GM18505 (cell line): ENCODE measurements at regions not wholly inside any gene's neighbourhood (a gene's known extent, or its start where the extent isn't known, plus 50 kb on each side); places are given as distances from the start of the nearest gene placed in this dataset.

Source experiments
- ATAC-seq: cut with Tn5 transposase; IDR thresholded peaks from one replicate; pipeline ENCODE4 v1.9.1; 2021; ENCODE audit not compliant: unreplicated experiment
- POLR2A ChIP-seq: IDR thresholded peaks from 4 replicates; pipeline ENCODE4 v1.6.1; 2011; ENCODE audit warnings: borderline replicate concordance; ENCODE audit not compliant: insufficient read depth, insufficient read length; ENCODE audit errors: extremely low read depth

- no peak for ATAC-seq
- TF ChIP-seq POLR2A: no peak
Measured at GRCh38 chr9:91134608-91135007, 227.1 kb downstream of the AUH start.

DNA sequence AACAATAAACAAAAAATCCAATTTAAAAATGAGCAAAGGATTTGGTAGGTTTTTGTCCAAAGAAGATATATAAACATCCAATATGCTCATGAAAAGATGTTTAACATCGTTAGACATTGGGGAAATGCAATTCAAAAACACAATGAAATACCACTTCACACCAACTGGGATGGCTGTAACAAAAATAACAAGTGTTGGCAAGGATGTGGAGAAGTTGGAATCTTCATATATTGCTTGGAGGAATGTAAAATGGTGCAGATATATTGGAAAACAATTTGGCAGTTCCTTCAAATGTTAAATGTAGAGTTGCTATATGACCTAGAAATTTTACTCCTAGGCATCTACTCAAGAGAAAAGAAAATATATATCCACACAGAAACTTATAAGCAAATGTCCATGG, 224.3 kb downstream of the AUH start:
- no peak for TF ChIP-seq POLR2A
- no peak for ATAC-seq

- no peak for ATAC-seq
- no peak for TF ChIP-seq POLR2A
Measured at GRCh38 chr9:91138760-91139159, 223.0 kb downstream of the AUH start.

DNA sequence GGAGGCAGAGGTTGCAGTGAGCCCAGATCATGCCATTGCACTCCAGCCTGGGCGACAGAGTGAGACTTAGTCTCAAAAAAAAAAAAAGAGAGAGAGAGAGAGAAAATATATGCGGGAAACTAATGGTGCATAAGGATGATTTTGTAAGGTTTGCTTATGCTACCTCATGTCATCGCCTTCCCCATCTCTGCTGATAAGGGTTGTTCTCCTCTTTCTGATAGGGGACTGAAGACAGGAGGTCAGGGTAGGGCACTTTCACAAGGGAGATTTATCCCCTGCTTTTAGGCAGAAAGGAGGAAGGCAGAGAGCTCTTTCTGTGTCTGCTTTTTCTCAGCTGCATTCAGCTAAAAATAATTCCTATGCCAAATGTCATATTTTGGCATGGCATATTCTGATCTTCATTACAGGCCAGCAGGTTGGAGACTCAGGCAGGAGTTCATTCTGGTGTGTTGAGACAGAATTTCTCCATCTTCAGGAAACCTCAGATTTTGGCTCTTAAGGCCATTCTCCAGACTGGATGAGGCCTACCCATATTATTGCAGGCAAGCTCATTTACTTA, 220.2 kb downstream of the AUH start:
- no peak for ATAC-seq
- TF ChIP-seq POLR2A: no peak

DNA sequence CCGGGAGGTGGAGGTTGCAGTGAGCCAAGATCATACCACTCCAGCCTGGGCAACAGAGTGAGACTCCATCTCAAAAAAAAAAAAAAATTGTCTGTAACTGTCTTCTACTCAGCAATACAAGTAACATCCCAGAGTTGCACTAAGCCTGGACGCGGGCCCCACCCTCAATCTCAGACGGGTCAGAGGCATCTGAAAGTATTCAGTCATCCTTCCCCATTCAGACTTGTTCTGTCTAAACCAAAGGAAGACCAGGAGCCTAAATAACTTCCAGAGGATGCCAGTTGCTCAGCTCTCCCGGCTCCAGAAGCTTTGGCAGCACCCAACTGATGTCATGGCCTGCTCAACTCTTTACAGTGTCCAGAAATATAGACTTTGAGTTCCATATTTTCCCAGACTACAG, 218.6 kb downstream of the AUH start:
- TF ChIP-seq POLR2A: no peak
- ATAC-seq: no peak

DNA sequence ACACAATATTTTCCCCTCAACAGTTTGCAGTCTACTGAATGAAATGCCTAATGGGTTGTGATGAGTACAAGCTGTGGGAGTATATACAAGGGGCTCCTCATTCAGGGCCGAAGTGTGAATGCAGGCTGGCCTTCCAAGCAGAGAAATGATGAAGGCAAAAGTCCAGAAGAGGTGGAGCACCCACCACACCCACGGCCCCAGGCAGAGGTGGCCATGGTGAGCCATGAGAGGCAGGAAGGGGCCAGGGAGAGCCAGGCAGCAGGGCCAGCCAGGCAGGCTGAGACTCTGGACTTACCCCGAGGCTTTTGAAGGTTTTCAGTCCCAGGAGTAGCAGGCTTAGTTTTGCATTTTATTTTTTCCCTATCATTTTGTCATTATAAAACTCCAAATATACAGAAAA, 218.1 kb downstream of the AUH start:
- ATAC-seq: no peak
- no peak for TF ChIP-seq POLR2A

DNA sequence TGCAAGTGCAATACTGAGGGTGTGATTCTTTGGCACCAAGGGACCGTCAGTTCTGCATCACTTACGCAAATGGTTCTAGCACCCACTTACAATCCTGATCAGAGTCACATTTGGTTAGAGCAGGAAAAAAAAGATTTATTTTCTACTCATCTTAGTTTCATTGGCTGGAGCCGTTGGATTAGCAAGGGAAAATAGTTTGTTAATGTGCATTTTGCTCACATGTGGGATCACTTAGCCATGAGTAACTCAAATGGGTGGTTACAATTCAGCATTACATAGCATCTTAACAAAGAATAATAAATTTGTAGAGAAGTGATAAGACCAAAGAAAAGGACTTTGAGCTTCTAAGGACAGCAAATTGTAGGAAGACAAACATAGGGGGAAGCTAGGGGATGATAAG, 216.9 kb downstream of the AUH start:
- no peak for TF ChIP-seq POLR2A
- ATAC-seq: no peak

- TF ChIP-seq POLR2A: no peak
- no peak for ATAC-seq
Measured at GRCh38 chr9:91145496-91145895, 216.2 kb downstream of the AUH start.

DNA sequence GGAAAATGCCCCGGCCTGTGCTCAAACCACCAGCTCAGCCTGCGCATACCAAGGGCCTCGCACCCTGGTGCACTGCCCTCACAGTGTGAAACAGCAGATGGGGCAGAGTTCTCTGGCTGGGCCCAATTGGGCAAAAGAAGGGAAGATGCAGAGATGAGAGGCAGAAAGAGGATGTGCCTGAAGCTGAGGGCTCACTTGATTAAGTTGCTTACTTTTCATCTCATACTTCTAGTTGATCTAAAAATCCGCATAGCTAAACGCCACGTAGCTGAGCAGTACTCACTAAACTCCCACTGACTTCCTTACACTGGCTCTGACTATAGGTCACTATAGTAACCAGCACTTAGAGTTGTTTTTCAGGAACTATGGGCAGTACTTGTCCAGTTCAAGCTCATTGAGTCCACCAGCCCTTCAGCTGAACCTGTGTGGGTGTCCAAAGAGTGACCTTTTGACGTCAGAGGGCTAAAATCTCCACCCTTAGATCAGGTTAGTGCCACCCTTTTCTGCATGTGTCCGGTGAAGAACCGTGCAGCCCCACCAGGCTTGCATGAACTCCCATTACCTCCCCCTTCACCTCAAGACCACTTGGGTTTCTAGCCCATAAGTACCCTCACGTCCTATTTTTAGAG, 215.2 kb downstream of the AUH start:
- TF ChIP-seq POLR2A: no peak
- no peak for ATAC-seq

GRCh38 chr9:91147079-91147708, 214.5 kb downstream of the AUH start:
- no peak for ATAC-seq
- no peak for TF ChIP-seq POLR2A

DNA sequence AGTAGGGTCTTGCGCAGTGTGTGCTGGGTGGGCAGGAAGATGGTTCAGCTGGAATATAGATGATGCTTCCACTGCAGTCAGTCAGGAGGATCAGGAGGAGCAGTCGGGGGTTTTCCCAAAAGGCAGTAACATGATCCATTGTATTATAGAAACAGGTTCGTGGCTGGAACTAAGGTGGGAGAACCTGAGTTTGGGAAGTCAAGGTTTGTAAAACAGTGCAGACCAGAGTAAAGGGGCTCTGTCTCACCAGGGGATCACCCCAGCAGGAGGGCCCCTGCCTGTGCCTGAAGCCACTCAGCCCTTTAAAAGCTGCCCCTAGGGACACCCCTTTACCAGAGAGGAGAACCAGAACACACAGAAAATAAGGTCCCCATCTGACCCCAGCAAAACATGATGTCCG, 213.4 kb downstream of the AUH start:
- TF ChIP-seq POLR2A: no peak
- ATAC-seq: no peak

- no peak for ATAC-seq
- TF ChIP-seq POLR2A: no peak
Measured at GRCh38 chr9:91150273-91150997, 211.3 kb downstream of the AUH start.

GRCh38 chr9:91150998-91151717, 210.6 kb downstream of the AUH start:
- no peak for TF ChIP-seq POLR2A
- peak; percentile 75 for ATAC-seq

DNA sequence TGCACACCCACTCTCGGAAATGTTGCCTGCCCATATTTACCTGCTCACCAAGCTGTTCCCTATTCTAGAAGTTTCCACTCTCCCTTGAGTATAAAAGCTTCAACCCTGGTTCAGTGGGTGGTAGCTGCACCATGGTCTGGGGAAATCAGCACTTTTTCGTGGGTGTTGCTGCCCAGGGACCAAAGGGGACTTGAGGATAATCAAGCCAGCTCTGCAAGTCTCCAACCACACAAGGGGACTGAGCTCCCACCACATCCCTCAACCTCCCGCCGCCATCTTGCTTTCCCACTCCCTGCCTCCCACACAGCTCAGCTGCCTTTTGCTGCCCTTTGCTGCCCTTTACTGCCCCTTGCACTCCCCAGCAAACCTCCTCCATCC, 210.0 kb downstream of the AUH start:
- no peak for ATAC-seq
- TF ChIP-seq POLR2A: no peak

GRCh38 chr9:91154686-91155085, 207.0 kb downstream of the AUH start:
- TF ChIP-seq POLR2A: no peak
- ATAC-seq: no peak
